T47D (cell line): ENCODE measurements at regions not wholly inside any gene's neighbourhood (a gene's known extent, or its start where the extent isn't known, plus 50 kb on each side); places are given as distances from the start of the nearest gene placed in this dataset.

Experiments used
- DNase-seq, 2 experiments: peaks; one replicate each; pipeline versions ENCODE4 v3.0.0 to v3.0.0-alpha.2; 2011 to 2012; ENCODE audit warnings: low read depth in 1 of 2, low spot score in 1 of 2
- JUND ChIP-seq: IDR thresholded peaks from 2 replicates; pipeline ENCODE4 v1.6.1; 2012; ENCODE audit warnings: low read depth
- in situ Hi-C: cut with HindIII; loops from 2 replicates; pipeline ENCODE4 v1.10.0; 2016; ENCODE audit warnings: low sequenced_read_pairs, low pct_unique_long_range_greater_than_20kb

GRCh38 chr11:10920205-10920604 lies 62.4 kb upstream of the ZBED5 start:
- DNase-seq, result no peak
- TF ChIP-seq JUND, result no peak
- in situ Hi-C loops, result no loop called here

GRCh38 chr11:10918698-10919097 lies 60.8 kb upstream of the ZBED5 start:
- TF ChIP-seq JUND, result no peak
- no peak for DNase-seq
- in situ Hi-C loops, result no loop called here

- in situ Hi-C loops, result no loop called here
- no peak for DNase-seq
- no peak for TF ChIP-seq JUND
These were observed 60.4 kb upstream of the ZBED5 start for GRCh38 chr11:10918275-10918674.

- no peak for TF ChIP-seq JUND
- in situ Hi-C loops, result no loop called here
- no peak for DNase-seq
These were observed 59.9 kb upstream of the ZBED5 start for GRCh38 chr11:10917802-10918201.

GRCh38 chr11:10916665-10917064 lies 58.8 kb upstream of the ZBED5 start:
- TF ChIP-seq JUND, result no peak
- DNase-seq, result no peak
- in situ Hi-C loops, result no loop called here

GRCh38 chr11:10914050-10914449 lies 56.2 kb upstream of the ZBED5 start:
- in situ Hi-C loops, result no loop called here
- no peak for TF ChIP-seq JUND
- no peak for DNase-seq

GRCh38 chr11:10913075-10913474 lies 55.2 kb upstream of the ZBED5 start:
- TF ChIP-seq JUND, result no peak
- DNase-seq, result no peak
- in situ Hi-C loops, result no loop called here

- TF ChIP-seq JUND, result no peak
- in situ Hi-C loops, result no loop called here
- DNase-seq, result no peak
These were observed 54.1 kb upstream of the ZBED5 start for GRCh38 chr11:10911907-10912306.

GRCh38 chr11:10909141-10909883 lies 51.5 kb upstream of the ZBED5 start:
- TF ChIP-seq JUND, result no peak
- in situ Hi-C loops, result no loop called here
- DNase-seq, result no peak

GRCh38 chr11:10908215-10908951 lies 50.5 kb upstream of the ZBED5 start:
- peak in 1 of 2 experiments; percentile 81 for DNase-seq
- TF ChIP-seq JUND, result no peak
- in situ Hi-C loops, result no loop called here
